ENCODE measurements at regions not wholly inside any gene's neighbourhood (a gene's known extent, or its start where the extent isn't known, plus 50 kb on each side); places are given as distances from the start of the nearest gene placed in this dataset.

DNA sequence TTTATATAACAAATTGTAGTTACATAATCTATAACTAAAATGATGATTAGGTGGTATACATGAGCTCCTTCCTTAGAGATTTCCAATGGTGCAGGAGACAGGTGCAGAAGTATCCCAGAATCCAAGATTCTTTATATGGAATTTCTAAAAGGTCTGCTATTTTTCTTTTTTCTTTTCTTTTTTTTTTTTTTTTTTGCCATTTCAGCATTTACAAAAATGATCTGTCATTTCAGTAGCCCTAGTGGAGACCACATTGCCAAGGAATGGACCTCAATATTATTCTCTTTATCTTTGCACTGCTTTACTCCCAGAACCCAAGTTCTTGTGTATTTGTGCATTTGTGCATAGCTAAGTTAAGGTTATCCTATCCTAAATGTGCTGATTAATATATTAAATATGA, 61.7 kb downstream of the MRPS30 start:
- TF ChIP-seq ARNTL (CRISPR knock-in tag; IDR thresholded peaks at IDR 0.05; ENCODE audit: borderline replicate concordance, low read depth), result no peak
- TF ChIP-seq RARB (CRISPR knock-in tag; IDR thresholded peaks at IDR 0.05), result no peak
- TF ChIP-seq ZFP30 (CRISPR knock-in tag; IDR thresholded peaks at IDR 0.05), result no peak
- no peak for TF ChIP-seq TOX (CRISPR knock-in tag; IDR thresholded peaks at IDR 0.05; ENCODE audit: borderline replicate concordance)
- no peak for TF ChIP-seq BACH2 (CRISPR knock-in tag; IDR thresholded peaks at IDR 0.05; ENCODE audit: borderline replicate concordance)
- no peak for TF ChIP-seq ZNF70 (CRISPR knock-in tag; IDR thresholded peaks at IDR 0.05)
- TF ChIP-seq, protein P1, sequence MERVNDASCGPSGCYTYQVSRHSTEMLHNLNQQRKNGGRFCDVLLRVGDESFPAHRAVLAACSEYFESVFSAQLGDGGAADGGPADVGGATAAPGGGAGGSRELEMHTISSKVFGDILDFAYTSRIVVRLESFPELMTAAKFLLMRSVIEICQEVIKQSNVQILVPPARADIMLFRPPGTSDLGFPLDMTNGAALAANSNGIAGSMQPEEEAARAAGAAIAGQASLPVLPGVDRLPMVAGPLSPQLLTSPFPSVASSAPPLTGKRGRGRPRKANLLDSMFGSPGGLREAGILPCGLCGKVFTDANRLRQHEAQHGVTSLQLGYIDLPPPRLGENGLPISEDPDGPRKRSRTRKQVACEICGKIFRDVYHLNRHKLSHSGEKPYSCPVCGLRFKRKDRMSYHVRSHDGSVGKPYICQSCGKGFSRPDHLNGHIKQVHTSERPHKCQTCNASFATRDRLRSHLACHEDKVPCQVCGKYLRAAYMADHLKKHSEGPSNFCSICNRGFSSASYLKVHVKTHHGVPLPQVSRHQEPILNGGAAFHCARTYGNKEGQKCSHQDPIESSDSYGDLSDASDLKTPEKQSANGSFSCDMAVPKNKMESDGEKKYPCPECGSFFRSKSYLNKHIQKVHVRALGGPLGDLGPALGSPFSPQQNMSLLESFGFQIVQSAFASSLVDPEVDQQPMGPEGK (CRISPR knock-in tag; IDR thresholded peaks at IDR 0.05; ENCODE audit: borderline replicate concordance), result no peak
- no peak for TF ChIP-seq ZNF8 (CRISPR knock-in tag; IDR thresholded peaks at IDR 0.05)

Measured in SK-N-SH treated with all-trans-retinoic acid at 6 μM for 48 hours (cell line).